ENCODE measurements at regions not wholly inside any gene's neighbourhood (a gene's known extent, or its start where the extent isn't known, plus 50 kb on each side); places are given as distances from the start of the nearest gene placed in this dataset.

DNA sequence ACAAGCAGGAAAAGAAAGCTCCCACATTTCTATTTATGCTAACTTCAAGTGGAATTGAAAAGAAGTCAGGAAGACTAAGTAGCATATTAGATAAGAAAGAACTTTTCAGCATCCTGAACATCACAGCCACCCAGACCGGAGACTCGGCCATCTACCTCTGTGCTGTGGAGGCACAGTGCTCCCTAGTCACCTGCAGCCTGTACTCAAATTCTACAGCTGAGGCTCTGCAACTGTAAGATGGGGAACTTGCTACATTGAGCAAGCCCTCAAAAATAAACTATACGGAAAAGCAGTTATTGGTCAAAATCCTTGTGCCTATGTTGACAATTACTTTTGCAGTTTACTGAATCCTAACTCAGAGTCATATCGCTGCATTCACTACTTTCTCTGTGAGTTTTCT is 361.9 kb downstream of the DAD1 start:
- H3K36me3 ChIP-seq (ENCODE audit: control insufficient read depth, insufficient read depth, low read length) = no peaks in the 10 kb centered on the region
- H3K4me3 ChIP-seq (ENCODE audit: low read length) = no peak overlapping the region
- no peak overlapping the region for H3K27ac ChIP-seq (ENCODE audit: low read length)
- no peak for DNase-seq (ENCODE audit: low read depth, low spot score)
- no peaks in the 10 kb centered on the region for H3K27me3 ChIP-seq (ENCODE audit: control insufficient read depth, insufficient read depth, low read length)
- peaks cover 2% of the 10 kb centered on the region for H3K9me3 ChIP-seq (ENCODE audit: control insufficient read depth, insufficient read depth, low read length)
- no CpG with 5 or more reads among the region's 4 CpGs for WGBS (ENCODE audit: insufficient coverage, insufficient read length)
- peaks cover 1% of the 10 kb centered on the region; the same call in 1 of the 2 replicates for H3K4me1 ChIP-seq (ENCODE audit: control insufficient read depth, insufficient read depth, low read length)

GRCh38 chr14:22226381-22226780 is 362.6 kb downstream of the DAD1 start:
- Histone ChIP-seq H3K4me1 (ENCODE audit: control insufficient read depth, insufficient read depth, low read length) (peaks cover 1% of the 10 kb centered on the region; the same call in 1 of the 2 replicates), H3K27me3 (ENCODE audit: control insufficient read depth, insufficient read depth, low read length) (no peaks in the 10 kb centered on the region), H3K27ac (ENCODE audit: low read length) (no peak overlapping the region), H3K9me3 (ENCODE audit: control insufficient read depth, insufficient read depth, low read length) (no peaks in the 10 kb centered on the region), H3K4me3 (ENCODE audit: low read length) (no peak overlapping the region), H3K36me3 (ENCODE audit: control insufficient read depth, insufficient read depth, low read length) (no peaks in the 10 kb centered on the region)
- WGBS (ENCODE audit: insufficient coverage, insufficient read length) = no CpG with 5 or more reads among the region's 8 CpGs
- no peak for DNase-seq (ENCODE audit: low read depth, low spot score)

DNA sequence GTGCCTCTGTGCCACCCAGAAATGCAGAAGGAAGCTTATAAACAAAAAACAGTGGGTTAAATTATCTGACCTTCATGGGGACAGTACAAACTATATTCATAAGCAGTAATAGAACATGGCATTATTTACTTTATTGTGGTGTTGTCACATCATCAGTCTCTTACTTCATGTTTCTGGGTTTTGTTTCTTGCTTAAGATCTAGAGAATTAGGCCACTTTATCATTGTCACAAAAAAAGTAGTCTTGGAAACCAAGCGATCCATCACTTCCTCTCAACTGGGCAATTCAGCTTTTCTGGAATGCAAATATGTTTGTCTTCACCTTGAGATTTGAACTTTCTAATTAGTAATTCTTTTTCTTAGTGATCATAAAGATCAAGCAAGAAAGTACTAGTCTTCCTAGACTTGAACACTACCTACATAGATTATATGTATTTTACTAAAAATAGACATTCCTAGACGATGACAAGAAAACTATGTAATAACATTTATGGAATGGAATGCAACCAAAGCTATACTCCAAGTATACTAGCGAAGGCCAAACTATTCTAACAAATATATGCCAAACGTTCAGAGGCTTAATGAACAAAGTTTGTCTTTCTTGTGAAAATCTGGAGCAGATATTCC is 363.4 kb downstream of the DAD1 start:
- no peak for DNase-seq (ENCODE audit: low read depth, low spot score)
- Histone ChIP-seq H3K27me3 (ENCODE audit: control insufficient read depth, insufficient read depth, low read length) (no peaks in the 10 kb centered on the region), H3K27ac (ENCODE audit: low read length) (no peak overlapping the region), H3K4me3 (ENCODE audit: low read length) (no peak overlapping the region), H3K9me3 (ENCODE audit: control insufficient read depth, insufficient read depth, low read length) (no peaks in the 10 kb centered on the region), H3K4me1 (ENCODE audit: control insufficient read depth, insufficient read depth, low read length) (peaks cover 1% of the 10 kb centered on the region; the same call in 1 of the 2 replicates), H3K36me3 (ENCODE audit: control insufficient read depth, insufficient read depth, low read length) (no peaks in the 10 kb centered on the region)
- WGBS (ENCODE audit: insufficient coverage, insufficient read length) = no CpG with 5 or more reads among the region's 4 CpGs

- H3K9me3 ChIP-seq (ENCODE audit: control insufficient read depth, insufficient read depth, low read length) = no peaks in the 10 kb centered on the region
- no peak overlapping the region for H3K27ac ChIP-seq (ENCODE audit: low read length)
- H3K27me3 ChIP-seq (ENCODE audit: control insufficient read depth, insufficient read depth, low read length) = no peaks in the 10 kb centered on the region
- H3K4me1 ChIP-seq (ENCODE audit: control insufficient read depth, insufficient read depth, low read length) = peaks cover 1% of the 10 kb centered on the region; the same call in 1 of the 2 replicates
- WGBS (ENCODE audit: insufficient coverage, insufficient read length) = no CpG with 5 or more reads among the region's 3 CpGs
- H3K36me3 ChIP-seq (ENCODE audit: control insufficient read depth, insufficient read depth, low read length) = no peaks in the 10 kb centered on the region
- no peak for DNase-seq (ENCODE audit: low read depth, low spot score)
- H3K4me3 ChIP-seq (ENCODE audit: low read length) = no peak overlapping the region
Measured at GRCh38 chr14:22221508-22221907, 367.5 kb downstream of the DAD1 start.

DNA sequence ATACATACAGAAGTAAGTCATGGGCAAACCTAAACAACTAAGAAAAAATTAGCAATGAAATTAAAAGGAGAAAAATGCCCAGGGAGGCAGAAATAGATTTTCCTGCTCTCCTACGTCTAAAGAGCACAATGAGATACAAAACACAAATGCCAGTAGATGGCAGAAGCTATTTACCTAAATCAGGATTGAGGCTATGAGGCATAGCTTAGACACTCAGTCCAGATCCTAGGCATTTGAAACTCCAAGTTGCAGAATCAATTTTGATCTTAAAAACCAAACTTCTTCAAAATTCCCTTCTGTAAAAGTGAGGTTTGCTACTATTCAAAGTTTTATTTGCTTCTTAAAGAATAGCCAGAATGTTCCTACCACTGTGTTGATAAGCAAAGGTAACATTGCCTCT is 368.6 kb downstream of the DAD1 start:
- H3K36me3 ChIP-seq (ENCODE audit: control insufficient read depth, insufficient read depth, low read length) = no peaks in the 10 kb centered on the region
- H3K9me3 ChIP-seq (ENCODE audit: control insufficient read depth, insufficient read depth, low read length) = no peaks in the 10 kb centered on the region
- H3K27me3 ChIP-seq (ENCODE audit: control insufficient read depth, insufficient read depth, low read length) = no peaks in the 10 kb centered on the region
- H3K4me1 ChIP-seq (ENCODE audit: control insufficient read depth, insufficient read depth, low read length) = no peaks in the 10 kb centered on the region
- no peak overlapping the region for H3K27ac ChIP-seq (ENCODE audit: low read length)
- H3K4me3 ChIP-seq (ENCODE audit: low read length) = no peak overlapping the region
- no peak for DNase-seq (ENCODE audit: low read depth, low spot score)
- WGBS (ENCODE audit: insufficient coverage, insufficient read length) = no CpG with 5 or more reads among the region's 1 CpG

GRCh38 chr14:22218728-22219127 is 370.3 kb downstream of the DAD1 start:
- no peaks in the 10 kb centered on the region for H3K4me1 ChIP-seq (ENCODE audit: control insufficient read depth, insufficient read depth, low read length)
- H3K27me3 ChIP-seq (ENCODE audit: control insufficient read depth, insufficient read depth, low read length) = no peaks in the 10 kb centered on the region
- no CpG with 5 or more reads among the region's 3 CpGs for WGBS (ENCODE audit: insufficient coverage, insufficient read length)
- no peak for DNase-seq (ENCODE audit: low read depth, low spot score)
- no peak overlapping the region for H3K4me3 ChIP-seq (ENCODE audit: low read length)
- H3K36me3 ChIP-seq (ENCODE audit: control insufficient read depth, insufficient read depth, low read length) = no peaks in the 10 kb centered on the region
- no peak overlapping the region for H3K27ac ChIP-seq (ENCODE audit: low read length)
- H3K9me3 ChIP-seq (ENCODE audit: control insufficient read depth, insufficient read depth, low read length) = no peaks in the 10 kb centered on the region

DNA sequence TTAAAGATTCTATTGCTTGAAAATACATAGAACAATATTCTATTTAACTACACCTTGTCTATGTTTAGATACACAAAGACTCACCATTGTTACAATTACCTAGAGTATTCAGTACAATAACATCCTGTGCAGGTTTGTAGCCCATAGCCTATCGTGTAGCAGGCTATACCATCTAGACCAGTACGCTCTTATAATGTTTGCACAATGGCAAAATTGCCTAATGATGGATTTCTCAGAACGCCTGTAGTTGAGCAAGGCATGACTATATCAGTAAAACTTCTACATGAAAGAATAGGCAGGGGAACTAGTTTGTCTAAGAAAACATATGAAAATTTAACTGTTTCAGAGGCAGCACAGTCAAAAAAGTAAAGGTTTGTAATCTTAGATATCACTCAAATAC is 375.9 kb downstream of the DAD1 start:
- Histone ChIP-seq H3K27me3 (ENCODE audit: control insufficient read depth, insufficient read depth, low read length) (no peaks in the 10 kb centered on the region), H3K4me1 (ENCODE audit: control insufficient read depth, insufficient read depth, low read length) (no peaks in the 10 kb centered on the region), H3K4me3 (ENCODE audit: low read length) (no peak overlapping the region), H3K27ac (ENCODE audit: low read length) (no peak overlapping the region), H3K9me3 (ENCODE audit: control insufficient read depth, insufficient read depth, low read length) (no peaks in the 10 kb centered on the region), H3K36me3 (ENCODE audit: control insufficient read depth, insufficient read depth, low read length) (no peaks in the 10 kb centered on the region)
- no CpG with 5 or more reads among the region's 3 CpGs for WGBS (ENCODE audit: insufficient coverage, insufficient read length)
- no peak for DNase-seq (ENCODE audit: low read depth, low spot score)

DNA sequence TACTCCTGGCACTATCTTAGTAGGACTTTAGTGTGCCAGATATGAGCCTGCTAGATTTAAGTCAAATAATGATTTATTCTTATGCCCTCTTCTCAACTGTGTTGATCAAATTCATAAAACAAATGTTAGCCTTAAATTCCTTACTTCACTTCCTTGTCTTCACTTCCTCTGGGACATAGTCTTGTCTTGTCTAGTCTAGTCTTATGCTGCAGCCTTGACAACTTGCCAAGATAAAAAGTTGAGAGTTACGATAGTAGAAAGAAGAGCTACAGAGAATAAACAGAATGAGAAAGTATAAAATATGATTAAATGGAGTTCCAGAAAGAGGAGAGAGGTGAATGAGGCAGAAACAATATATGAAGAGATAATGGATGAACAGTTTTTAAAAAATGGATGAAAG is 378.1 kb downstream of the DAD1 start:
- Histone ChIP-seq H3K27ac (ENCODE audit: low read length) (no peak overlapping the region), H3K4me3 (ENCODE audit: low read length) (no peak overlapping the region), H3K9me3 (ENCODE audit: control insufficient read depth, insufficient read depth, low read length) (no peaks in the 10 kb centered on the region), H3K36me3 (ENCODE audit: control insufficient read depth, insufficient read depth, low read length) (no peaks in the 10 kb centered on the region), H3K4me1 (ENCODE audit: control insufficient read depth, insufficient read depth, low read length) (no peaks in the 10 kb centered on the region), H3K27me3 (ENCODE audit: control insufficient read depth, insufficient read depth, low read length) (no peaks in the 10 kb centered on the region)
- no peak for DNase-seq (ENCODE audit: low read depth, low spot score)
- no CpG with 5 or more reads among the region's 1 CpG for WGBS (ENCODE audit: insufficient coverage, insufficient read length)

DNA sequence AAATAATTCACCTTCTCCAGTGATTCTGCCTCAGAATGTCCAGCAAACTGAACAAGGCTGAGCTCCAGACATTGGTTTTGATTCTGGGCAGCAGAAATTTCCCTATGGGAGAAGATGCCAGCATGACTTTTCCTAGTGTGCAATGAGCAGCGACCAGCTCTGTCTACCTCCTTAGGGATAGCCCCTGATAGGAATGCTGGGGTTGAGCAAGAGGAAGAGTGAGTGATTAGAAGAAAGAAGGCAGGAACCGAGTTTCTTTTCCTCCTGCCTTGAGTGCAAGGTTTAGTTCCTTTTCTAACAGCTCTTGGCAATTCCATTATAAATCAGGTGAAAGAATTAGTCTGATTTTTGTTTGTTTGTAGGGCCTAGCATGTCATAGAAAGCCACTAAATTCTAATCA is 379.0 kb downstream of the DAD1 start:
- DNase-seq (ENCODE audit: low read depth, low spot score) = no peak
- Histone ChIP-seq H3K27me3 (ENCODE audit: control insufficient read depth, insufficient read depth, low read length) (no peaks in the 10 kb centered on the region), H3K4me3 (ENCODE audit: low read length) (no peak overlapping the region), H3K27ac (ENCODE audit: low read length) (no peak overlapping the region), H3K9me3 (ENCODE audit: control insufficient read depth, insufficient read depth, low read length) (no peaks in the 10 kb centered on the region), H3K4me1 (ENCODE audit: control insufficient read depth, insufficient read depth, low read length) (no peaks in the 10 kb centered on the region), H3K36me3 (ENCODE audit: control insufficient read depth, insufficient read depth, low read length) (no peaks in the 10 kb centered on the region)
- WGBS (ENCODE audit: insufficient coverage, insufficient read length) = no CpG with 5 or more reads among the region's 2 CpGs

GRCh38 chr14:22203036-22203435 is 386.0 kb downstream of the DAD1 start:
- DNase-seq (ENCODE audit: low read depth, low spot score) = no peak
- Histone ChIP-seq H3K4me3 (ENCODE audit: low read length) (no peak overlapping the region), H3K36me3 (ENCODE audit: control insufficient read depth, insufficient read depth, low read length) (no peaks in the 10 kb centered on the region), H3K27ac (ENCODE audit: low read length) (no peak overlapping the region), H3K9me3 (ENCODE audit: control insufficient read depth, insufficient read depth, low read length) (no peaks in the 10 kb centered on the region), H3K27me3 (ENCODE audit: control insufficient read depth, insufficient read depth, low read length) (no peaks in the 10 kb centered on the region), H3K4me1 (ENCODE audit: control insufficient read depth, insufficient read depth, low read length) (no peaks in the 10 kb centered on the region)
- WGBS (ENCODE audit: insufficient coverage, insufficient read length) = no CpG with 5 or more reads among the region's 5 CpGs

DNA sequence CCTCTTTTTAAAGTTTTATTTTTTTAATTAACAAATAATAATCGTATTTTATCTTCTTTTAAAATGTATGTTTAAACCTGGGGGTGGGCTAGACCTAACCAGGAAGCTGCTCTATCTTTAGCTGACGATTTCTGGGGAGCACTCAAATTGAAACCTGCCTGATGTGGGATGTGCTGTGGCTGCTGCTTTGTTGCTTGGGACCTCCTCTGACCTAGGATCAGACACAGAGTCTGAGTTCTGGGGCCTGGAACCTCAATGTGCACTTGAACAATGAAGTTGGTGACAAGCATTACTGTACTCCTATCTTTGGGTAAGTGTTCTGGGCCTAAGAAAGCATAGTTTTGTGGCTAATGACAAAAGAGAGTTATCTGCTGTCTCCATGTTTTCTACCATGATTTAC is 386.7 kb downstream of the DAD1 start:
- no peak overlapping the region for H3K27ac ChIP-seq (ENCODE audit: low read length)
- no peaks in the 10 kb centered on the region for H3K36me3 ChIP-seq (ENCODE audit: control insufficient read depth, insufficient read depth, low read length)
- H3K27me3 ChIP-seq (ENCODE audit: control insufficient read depth, insufficient read depth, low read length) = no peaks in the 10 kb centered on the region
- H3K4me3 ChIP-seq (ENCODE audit: low read length) = no peak overlapping the region
- H3K4me1 ChIP-seq (ENCODE audit: control insufficient read depth, insufficient read depth, low read length) = no peaks in the 10 kb centered on the region
- WGBS (ENCODE audit: insufficient coverage, insufficient read length) = no CpG with 5 or more reads among the region's 2 CpGs
- H3K9me3 ChIP-seq (ENCODE audit: control insufficient read depth, insufficient read depth, low read length) = no peaks in the 10 kb centered on the region
- DNase-seq (ENCODE audit: low read depth, low spot score) = no peak

Data from iPS DF 6.9 (cell line).